H1 (cell line): ENCODE measurements at regions not wholly inside any gene's neighbourhood (a gene's known extent, or its start where the extent isn't known, plus 50 kb on each side); places are given as distances from the start of the nearest gene placed in this dataset.

Experiments
- BRCA1 ChIP-seq: IDR thresholded peaks from 2 replicates; pipeline ENCODE4 v1.6.1; 2012; ENCODE audit warnings: low read depth, low read length, improper control_type of control experiment
- EP300 ChIP-seq, 2 experiments: IDR thresholded peaks; 1 replicate in 1 of 2; 2 replicates in 1 of 2; pipeline ENCODE4 v1.6.1; 2011 to 2012; ENCODE audit warnings: low read depth in 2 of 2, low read length in 2 of 2, mild to moderate bottlenecking in 2 of 2, borderline replicate concordance in 1 of 2, inconsistent platforms in 1 of 2, moderate library complexity in 1 of 2
- EZH2 ChIP-seq: fragments of 200-600 bp; sonication (generic); IDR thresholded peaks from 2 replicates; pipeline ENCODE4 v1.7.1; 2012; ENCODE audit warnings: low read depth, mild to moderate bottlenecking, moderate library complexity, low read length, inconsistent platforms; ENCODE audit not compliant: severe bottlenecking
- GABPA ChIP-seq: IDR thresholded peaks from 2 replicates; pipeline ENCODE4 v1.6.1; 2011; ENCODE audit warnings: mild to moderate bottlenecking, low read length, moderate library complexity, borderline replicate concordance; ENCODE audit not compliant: insufficient read depth
- NRF1 ChIP-seq: IDR thresholded peaks from 2 replicates; pipeline ENCODE4 v1.6.1; 2011; ENCODE audit warnings: mild to moderate bottlenecking, low read depth, low read length, improper control_type of control experiment
- POLR2A ChIP-seq, 2 experiments: IDR thresholded peaks; 1 replicate in 1 of 2; 2 replicates in 1 of 2; pipeline ENCODE4 v1.6.1; 2011; ENCODE audit warnings: low read depth in 2 of 2, low read length in 2 of 2, mild to moderate bottlenecking in 2 of 2; ENCODE audit errors: control extremely low read depth in 1 of 2
- RBBP5 ChIP-seq: IDR thresholded peaks from 2 replicates; pipeline ENCODE4 v1.7.1; 2012; ENCODE audit warnings: low read depth, mild to moderate bottlenecking, inconsistent platforms, low read length, moderate library complexity, borderline replicate concordance
- SP1 ChIP-seq: IDR thresholded peaks from 2 replicates; pipeline ENCODE4 v1.6.1; 2011; ENCODE audit warnings: low read depth, low read length
- YY1 ChIP-seq: IDR thresholded peaks from 2 replicates; pipeline ENCODE4 v1.6.1; 2011; ENCODE audit warnings: low read depth, mild to moderate bottlenecking, low read length
- ZNF274 ChIP-seq: IDR thresholded peaks from 2 replicates; pipeline ENCODE4 v1.7.0; 2012; ENCODE audit warnings: low read length, borderline replicate concordance; ENCODE audit errors: extremely low read depth
- TF ChIP-seq, protein P1 (sequence below), 3 experiments: IDR thresholded peaks; 1 replicate in 2 of 3; 2 replicates in 1 of 3; pipeline versions ENCODE4 v1.5.1 to v1.6.1; 2011; ENCODE audit warnings: low read length in 3 of 3, mild to moderate bottlenecking in 3 of 3, inconsistent platforms in 2 of 3, low read depth in 1 of 3, moderate library complexity in 1 of 3; ENCODE audit not compliant: insufficient read depth in 1 of 3; ENCODE audit errors: control extremely low read depth in 1 of 3
- TF ChIP-seq, protein P2 (sequence below): IDR thresholded peaks from 2 replicates; pipeline ENCODE4 v1.6.1; 2012; ENCODE audit warnings: inconsistent platforms

DNA sequence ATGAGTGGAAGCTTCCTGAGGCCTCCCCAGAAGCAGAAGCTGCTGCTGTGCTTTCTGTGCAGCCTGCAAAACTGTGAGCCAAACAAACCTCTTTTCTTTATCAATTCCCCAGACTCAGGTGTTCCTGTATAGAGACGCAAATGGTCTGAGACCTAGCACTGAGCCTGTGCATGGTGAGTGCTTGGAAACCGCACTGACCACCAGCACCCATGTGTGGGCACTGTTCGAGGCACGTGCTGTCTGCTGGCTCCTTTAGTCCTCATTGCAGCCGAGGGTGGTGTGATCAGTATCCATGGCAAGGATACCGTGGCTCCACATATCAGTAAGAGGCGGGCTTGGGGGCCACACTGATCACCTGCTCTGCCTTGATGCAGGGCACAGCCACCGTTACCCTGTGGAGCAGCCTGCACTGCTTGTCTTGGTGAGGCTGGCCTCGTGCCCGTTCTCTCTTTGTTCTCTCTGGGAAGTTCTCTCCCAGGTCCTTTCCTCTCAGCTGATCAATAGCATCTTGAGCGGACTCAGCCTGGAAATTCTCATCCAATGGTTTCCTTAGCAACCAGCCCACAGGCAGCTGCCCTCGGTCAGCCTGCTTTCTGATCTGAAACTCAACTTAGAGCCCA lies 101.0 kb downstream of the PLXNA1 start:
- TF ChIP-seq GABPA (no peak), BRCA1 (no peak), EP300 (IDR thresholded peaks at IDR 0.05; ENCODE audit: borderline replicate concordance in 1 of 2, low read depth in 2 of 2, low read length in 2 of 2) (no peak), RBBP5 (no peak), SP1 (no peak), YY1 (no peak), EZH2 (no peak), NRF1 (no peak), ZNF274 (no peak), POLR2A (IDR thresholded peaks at IDR 0.05; ENCODE audit: control extremely low read depth in 1 of 2, low read depth in 2 of 2, low read length in 2 of 2) (no peak)
- TF ChIP-seq, protein P1, sequence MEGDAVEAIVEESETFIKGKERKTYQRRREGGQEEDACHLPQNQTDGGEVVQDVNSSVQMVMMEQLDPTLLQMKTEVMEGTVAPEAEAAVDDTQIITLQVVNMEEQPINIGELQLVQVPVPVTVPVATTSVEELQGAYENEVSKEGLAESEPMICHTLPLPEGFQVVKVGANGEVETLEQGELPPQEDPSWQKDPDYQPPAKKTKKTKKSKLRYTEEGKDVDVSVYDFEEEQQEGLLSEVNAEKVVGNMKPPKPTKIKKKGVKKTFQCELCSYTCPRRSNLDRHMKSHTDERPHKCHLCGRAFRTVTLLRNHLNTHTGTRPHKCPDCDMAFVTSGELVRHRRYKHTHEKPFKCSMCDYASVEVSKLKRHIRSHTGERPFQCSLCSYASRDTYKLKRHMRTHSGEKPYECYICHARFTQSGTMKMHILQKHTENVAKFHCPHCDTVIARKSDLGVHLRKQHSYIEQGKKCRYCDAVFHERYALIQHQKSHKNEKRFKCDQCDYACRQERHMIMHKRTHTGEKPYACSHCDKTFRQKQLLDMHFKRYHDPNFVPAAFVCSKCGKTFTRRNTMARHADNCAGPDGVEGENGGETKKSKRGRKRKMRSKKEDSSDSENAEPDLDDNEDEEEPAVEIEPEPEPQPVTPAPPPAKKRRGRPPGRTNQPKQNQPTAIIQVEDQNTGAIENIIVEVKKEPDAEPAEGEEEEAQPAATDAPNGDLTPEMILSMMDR (IDR thresholded peaks at IDR 0.05; ENCODE audit: control extremely low read depth in 1 of 3, insufficient read depth in 1 of 3, low read depth in 1 of 3, low read length in 3 of 3): peak; percentile 26 to 40 (median 29)
- TF ChIP-seq, protein P2, sequence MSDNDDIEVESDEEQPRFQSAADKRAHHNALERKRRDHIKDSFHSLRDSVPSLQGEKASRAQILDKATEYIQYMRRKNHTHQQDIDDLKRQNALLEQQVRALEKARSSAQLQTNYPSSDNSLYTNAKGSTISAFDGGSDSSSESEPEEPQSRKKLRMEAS: peak; percentile 79
